GM12891 (cell line): ENCODE measurements at regions not wholly inside any gene's neighbourhood (a gene's known extent, or its start where the extent isn't known, plus 50 kb on each side); places are given as distances from the start of the nearest gene placed in this dataset.

ENCODE experiments used
- POLR2A ChIP-seq: IDR thresholded peaks from 2 replicates; pipeline ENCODE4 v1.6.1; 2011; ENCODE audit warnings: low read depth, low read length, control low read depth
- POLR2AphosphoS5 ChIP-seq: IDR thresholded peaks from 2 replicates; pipeline ENCODE4 v1.6.1; 2011; ENCODE audit warnings: low read depth, low read length, control low read depth
- TAF1 ChIP-seq: IDR thresholded peaks from 2 replicates; pipeline ENCODE4 v1.6.1; 2011; ENCODE audit warnings: low read depth, low read length, control low read depth

DNA sequence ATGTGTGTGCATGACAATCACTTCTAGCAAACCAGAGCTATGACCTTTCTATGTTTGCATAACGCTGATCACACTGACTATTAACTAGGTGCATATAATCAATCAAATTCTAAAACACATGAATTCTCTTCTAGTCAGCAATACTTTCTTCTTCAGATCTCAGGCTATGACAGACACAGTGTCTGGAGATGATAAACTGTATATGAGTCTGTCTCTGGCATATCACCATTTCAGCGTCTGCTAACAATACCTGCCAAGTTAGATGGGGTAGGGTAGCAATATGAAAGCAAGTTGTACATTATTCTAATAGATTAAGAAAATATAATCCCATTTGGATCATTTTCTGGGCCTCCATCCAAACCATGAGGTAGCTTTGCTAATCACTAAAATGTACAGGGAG lies 354.2 kb upstream of the EPHA4 start:
- TF ChIP-seq POLR2A (no peak), POLR2AphosphoS5 (no peak), TAF1 (no peak)
